IMR-90 (cell line): ENCODE measurements at regions not wholly inside any gene's neighbourhood (a gene's known extent, or its start where the extent isn't known, plus 50 kb on each side); places are given as distances from the start of the nearest gene placed in this dataset.
A peak's percentile ranks its signal among the peaks of the same experiment; 100 is the strongest.

Experiments used
- ATAC-seq: fragments of 200-7000 bp; cut with Tn5 transposase; 2 replicates; pipeline ENCODE4 v1.9.1; 2020; ENCODE audit warnings: low read depth, mild to moderate bottlenecking, moderate library complexity
- BruUV-seq: library from RNA; stranded (reverse); fragments of 400-500 nt; replicated peaks from 2 replicates; lab custom pipeline; 2021; lab: Mats Ljungman, UMichigan
- CTCF ChIA-PET: fragments of 300-600 bp; formaldehyde crosslinking; extraction: SDS; loops from one replicate; lab custom pipeline; 2021; ENCODE audit warnings: antibody characterized with exemption; lab: Yijun Ruan, JAX
- POLR2A ChIA-PET: fragments of 300-600 bp; sonication (Branson Sonifier 250); formaldehyde crosslinking; loops from one replicate; lab custom pipeline; 2022; ENCODE audit warnings: antibody characterized with exemption; ENCODE audit not compliant: unreplicated experiment; lab: Charles Lee
- DNase-seq: peaks from one replicate; pipeline ENCODE4 v3.0.0; 2013
- H2AFZ ChIP-seq: replicated peaks from 2 replicates; pipeline ENCODE3; 2013; ENCODE audit warnings: low read length, mild to moderate bottlenecking; ENCODE audit not compliant: poor library complexity
- H2AK5ac ChIP-seq: 2 replicates; pipeline ENCODE4 v1.6.1; 2013; ENCODE audit warnings: low read depth, low read length, inconsistent platforms
- H2AK9ac ChIP-seq: replicated peaks from 2 replicates; pipeline ENCODE3; 2013; ENCODE audit warnings: mild to moderate bottlenecking, low read depth, low read length, moderate library complexity; ENCODE audit not compliant: poor library complexity
- H2BK120ac ChIP-seq: 2 replicates; pipeline ENCODE4 v1.6.1; 2013; ENCODE audit warnings: low read depth, low read length, inconsistent platforms
- H2BK15ac ChIP-seq: 3 replicates; pipeline ENCODE4 v1.6.1; 2013; ENCODE audit warnings: low read depth, low read length, inconsistent platforms
- H2BK20ac ChIP-seq: 2 replicates; pipeline ENCODE4 v1.6.1; 2013; ENCODE audit warnings: low read depth, mild to moderate bottlenecking, inconsistent platforms, low read length, moderate library complexity
- H2BK5ac ChIP-seq: 2 replicates; pipeline ENCODE4 v1.6.1; 2013; ENCODE audit warnings: mild to moderate bottlenecking, low read depth, low read length, inconsistent platforms; ENCODE audit not compliant: poor library complexity, severe bottlenecking
- H3K14ac ChIP-seq: replicated peaks from 2 replicates; pipeline ENCODE4 v1.6.1; 2013; ENCODE audit warnings: low read depth, low read length, inconsistent platforms
- H3K18ac ChIP-seq: 2 replicates; pipeline ENCODE4 v1.6.1; 2013; ENCODE audit warnings: low read depth, low read length, control low read depth
- H3K23ac ChIP-seq: 2 replicates; pipeline ENCODE4 v1.6.1; 2013; ENCODE audit warnings: low read depth, low read length, inconsistent platforms
- H3K27ac ChIP-seq: 2 replicates; pipeline ENCODE4 v1.5.1; 2013; ENCODE audit warnings: mild to moderate bottlenecking, control low read depth, low read length; ENCODE audit not compliant: insufficient read depth
- H3K27me3 ChIP-seq: 2 replicates; pipeline ENCODE4 v1.6.1; 2013; ENCODE audit warnings: low read length; ENCODE audit not compliant: control insufficient read depth, insufficient read depth
- H3K36me3 ChIP-seq: 2 replicates; pipeline ENCODE4 v1.6.1; 2013; ENCODE audit warnings: low read length, mixed read lengths; ENCODE audit not compliant: control insufficient read depth, insufficient read depth
- H3K4ac ChIP-seq: 2 replicates; pipeline ENCODE4 v1.6.1; 2013; ENCODE audit warnings: low read depth, low read length, inconsistent platforms
- H3K4me1 ChIP-seq: 2 replicates; pipeline ENCODE4 v1.6.1; 2013; ENCODE audit warnings: low read length, mixed read lengths; ENCODE audit not compliant: control insufficient read depth, insufficient read depth
- H3K4me2 ChIP-seq: 2 replicates; pipeline ENCODE4 v1.6.1; 2013; ENCODE audit warnings: low read depth, mild to moderate bottlenecking, control low read depth, low read length, moderate library complexity
- H3K4me3 ChIP-seq: 2 replicates; pipeline ENCODE4 v1.5.1; 2013; ENCODE audit warnings: low read depth, mild to moderate bottlenecking, control low read depth, low read length, moderate library complexity; ENCODE audit not compliant: insufficient read depth
- H3K56ac ChIP-seq: 2 replicates; pipeline ENCODE4 v1.6.1; 2013; ENCODE audit warnings: low read length, inconsistent platforms; ENCODE audit not compliant: insufficient read depth; ENCODE audit errors: extremely low read depth
- H3K79me1 ChIP-seq, 2 experiments: 2 replicates each; pipeline ENCODE4 v1.6.1; 2013; ENCODE audit warnings: low read length in 2 of 2, inconsistent platforms in 1 of 2, low read depth in 1 of 2
- H3K9ac ChIP-seq: 2 replicates; pipeline ENCODE4 v1.6.1; 2013; ENCODE audit warnings: low read depth, low read length, control low read depth
- H3K9me1 ChIP-seq: 2 replicates; pipeline ENCODE4 v1.6.1; 2013; ENCODE audit warnings: low read length, inconsistent platforms; ENCODE audit not compliant: insufficient read depth
- H3K9me3 ChIP-seq: 2 replicates; pipeline ENCODE4 v1.6.1; 2013; ENCODE audit warnings: low read length; ENCODE audit not compliant: control insufficient read depth, insufficient read depth
- H4K20me1 ChIP-seq: 2 replicates; pipeline ENCODE4 v1.6.1; 2013; ENCODE audit warnings: low read length, inconsistent platforms; ENCODE audit not compliant: insufficient read depth
- H4K5ac ChIP-seq: 2 replicates; pipeline ENCODE4 v1.6.1; 2013; ENCODE audit warnings: mild to moderate bottlenecking, low read depth, low read length, control low read depth
- H4K8ac ChIP-seq, 2 experiments: 2 replicates each; pipeline ENCODE4 v1.6.1; 2013; ENCODE audit warnings: low read depth in 2 of 2, low read length in 2 of 2, control low read depth in 1 of 2, inconsistent platforms in 1 of 2
- H4K91ac ChIP-seq: 2 replicates; pipeline ENCODE4 v1.6.1; 2013; ENCODE audit warnings: low read depth, low read length, inconsistent platforms; ENCODE audit not compliant: insufficient read depth
- CEBPB ChIP-seq: IDR thresholded peaks from 2 replicates; pipeline ENCODE4 v1.6.1; 2012; ENCODE audit warnings: low read depth, low read length, improper control_type of control experiment
- RCOR1 ChIP-seq: IDR thresholded peaks from 2 replicates; pipeline ENCODE4 v1.6.1; 2012; ENCODE audit warnings: mild to moderate bottlenecking, low read length, improper control_type of control experiment; ENCODE audit not compliant: insufficient replicate concordance
- WGBS, 2 experiments: methylation state at CpG; one replicate each; pipeline versions ENCODE4 v1.1.5 to v1.1.7; 2013; ENCODE audit warnings: missing lambda C conversion rate in 2 of 2; ENCODE audit not compliant: insufficient read length in 1 of 2; ENCODE audit errors: extremely low coverage in 2 of 2; 5-methylcytosine and 5-hydroxymethylcytosine counted together
- dilution Hi-C: fragments of 300-500 bp; cut with HindIII; formaldehyde crosslinking; loops from one replicate; pipeline ENCODE4 v1.14.3; 2018; ENCODE audit warnings: low sequenced_read_pairs; ENCODE audit not compliant: unreplicated experiment
- in situ Hi-C: fragments of 300-500 bp; cut with MboI; formaldehyde crosslinking; loops from 3 replicates; pipeline ENCODE4 v1.14.3; 2019; ENCODE audit warnings: low sequenced_read_pairs, inconsistent platforms, mixed read lengths
- intact Hi-C: fragments of 100-400 bp; cut with micrococcal nuclease; formaldehyde crosslinking; loops from 2 replicates; pipeline ENCODE4 v1.10.0; 2022

GRCh38 chr18:34097312-34097711, 127.4 kb downstream of the NOL4 start:
- intact Hi-C loops, result no loop called here
- no peak for DNase-seq

More at GRCh38 chr18:34097312-34097711, 127.4 kb downstream of the NOL4 start:
- no peaks in the 10 kb centered on the region for H4K20me1 ChIP-seq
- no peak overlapping the region for H2BK20ac ChIP-seq
- no peak overlapping the region for H2BK15ac ChIP-seq
- no peak overlapping the region for H3K9ac ChIP-seq
- H3K9me1 ChIP-seq, result no peaks in the 10 kb centered on the region
- no peak for TF ChIP-seq RCOR1
- 0 out of 2 replicates have a peak, but pooled peaks have one; percentile 15 for TF ChIP-seq CEBPB
- no peak overlapping the region for H4K5ac ChIP-seq
- no peaks in the 10 kb centered on the region for H3K36me3 ChIP-seq
- CTCF ChIA-PET, result no interaction called here
- H2AK9ac ChIP-seq, result no peak overlapping the region
- no peak overlapping the region for H4K91ac ChIP-seq
- ATAC-seq, result no peak
- dilution Hi-C loops (no loop called here), in situ Hi-C loops (no loop called here)
- H3K4me3 ChIP-seq, result no peak overlapping the region
- H3K9me3 ChIP-seq, result no peaks in the 10 kb centered on the region
- H3K4me2 ChIP-seq, result no peak overlapping the region
- H3K27ac ChIP-seq, result no peak overlapping the region
- no peaks in the 10 kb centered on the region for H3K27me3 ChIP-seq
- no peak overlapping the region for H3K4ac ChIP-seq
- H2BK5ac ChIP-seq, result no peak overlapping the region
- no peak overlapping the region for H2AFZ ChIP-seq
- H2AK5ac ChIP-seq, result no peak overlapping the region
- H3K18ac ChIP-seq, result no peak overlapping the region
- no CpG with 5 or more reads among the region's 1 CpG for WGBS, 2 experiments
- no peaks in the 10 kb centered on the region for H3K4me1 ChIP-seq
- no peak overlapping the region for H3K14ac ChIP-seq
- no peak overlapping the region for H4K8ac ChIP-seq
- BruUV-seq, result no TSS peak
- no peaks in the 10 kb centered on the region for H3K79me1 ChIP-seq
- no peak overlapping the region for H3K56ac ChIP-seq
- H2BK120ac ChIP-seq, result no peak overlapping the region
- H3K23ac ChIP-seq, result no peak overlapping the region
- POLR2A ChIA-PET, result no interaction called here
